H1 (cell line): ENCODE measurements at regions not wholly inside any gene's neighbourhood (a gene's known extent, or its start where the extent isn't known, plus 50 kb on each side); places are given as distances from the start of the nearest gene placed in this dataset.

Source experiments
- CTCF ChIA-PET: fragments of 300-600 bp; sonication (Branson Sonifier 250); formaldehyde crosslinking; loops from one replicate; lab custom pipeline; 2021; ENCODE audit not compliant: partially characterized antibody; lab: Charles Lee
- POLR2A ChIA-PET: fragments of 300-600 bp; sonication (Branson Sonifier 250); formaldehyde crosslinking; loops from one replicate; lab custom pipeline; 2021; ENCODE audit warnings: inconsistent platforms; ENCODE audit not compliant: partially characterized antibody; lab: Charles Lee
- DNase-seq, 2 experiments: peaks; one replicate each; pipeline versions ENCODE4 v3.0.0 to v3.0.0-alpha.2; 2010 to 2022; ENCODE audit warnings: low spot score in 2 of 2, low read depth in 1 of 2, mixed read lengths in 1 of 2
- FAIRE-seq: peaks from 2 replicates; lab custom pipeline; 2011; peaks lifted over from hg19 to GRCh38; lab: Jason Lieb, UNC
- H2AFZ ChIP-seq: 2 replicates; pipeline ENCODE4 v1.8.1; 2012; ENCODE audit warnings: low read length, inconsistent platforms
- H2AK5ac ChIP-seq: 2 replicates; pipeline ENCODE4 v1.6.1; 2013; ENCODE audit warnings: low read depth, low read length
- H2BK120ac ChIP-seq: replicated peaks from 2 replicates; pipeline ENCODE3; 2013; ENCODE audit warnings: low read depth, low read length, inconsistent platforms
- H2BK12ac ChIP-seq: 2 replicates; pipeline ENCODE4 v1.6.1; 2013; ENCODE audit warnings: low read depth, low read length
- H2BK15ac ChIP-seq: 2 replicates; pipeline ENCODE4 v1.6.1; 2013; ENCODE audit warnings: low read length
- H2BK20ac ChIP-seq: 2 replicates; pipeline ENCODE4 v1.6.1; 2013; ENCODE audit warnings: low read length
- H2BK5ac ChIP-seq: 2 replicates; pipeline ENCODE4 v1.6.1; 2013; ENCODE audit warnings: low read depth, low read length
- H3K14ac ChIP-seq: 2 replicates; pipeline ENCODE4 v1.6.1; 2013; ENCODE audit warnings: inconsistent platforms; ENCODE audit not compliant: insufficient read length
- H3K18ac ChIP-seq: 2 replicates; pipeline ENCODE4 v1.6.1; 2013; ENCODE audit warnings: low read length; ENCODE audit errors: extremely low read depth
- H3K23ac ChIP-seq: 2 replicates; pipeline ENCODE4 v1.6.1; 2013; ENCODE audit warnings: inconsistent platforms; ENCODE audit not compliant: insufficient read length
- H3K23me2 ChIP-seq: 2 replicates; pipeline ENCODE4 v1.6.1; 2013; ENCODE audit warnings: low read depth, low read length
- H3K27ac ChIP-seq: 2 replicates; pipeline ENCODE4 v1.6.1; 2011; ENCODE audit warnings: low read depth, low read length, inconsistent platforms
- H3K27me3 ChIP-seq, 4 experiments: replicated peaks in 1 of 4; 1 replicate in 1 of 4; 2 replicates in 3 of 4; pipeline versions ENCODE4 v1.6.1 to v1.8.1; 2011 to 2013; ENCODE audit warnings: low read length in 3 of 4, mild to moderate bottlenecking in 3 of 4, inconsistent platforms in 2 of 4, mixed read lengths in 2 of 4, moderate library complexity in 1 of 4; ENCODE audit not compliant: control insufficient read depth in 3 of 4, insufficient read depth in 3 of 4; ENCODE audit errors: extremely low read depth in 1 of 4
- H3K36me3 ChIP-seq, 4 experiments: 2 replicates each; pipeline versions ENCODE4 v1.6.1 to v1.8.1; 2011 to 2013; ENCODE audit warnings: mild to moderate bottlenecking in 4 of 4, low read length in 3 of 4, moderate library complexity in 2 of 4, control low read depth in 1 of 4, inconsistent platforms in 1 of 4; ENCODE audit not compliant: insufficient read depth in 4 of 4, control insufficient read depth in 2 of 4
- H3K4ac ChIP-seq: replicated peaks from 2 replicates; pipeline ENCODE3; 2013; ENCODE audit warnings: low read length, low read depth, mixed read lengths, inconsistent platforms; ENCODE audit not compliant: insufficient read length
- H3K4me1 ChIP-seq, 4 experiments: replicated peaks in 1 of 4; 1 replicate in 1 of 4; 2 replicates in 3 of 4; pipeline versions ENCODE4 v1.6.1 to v1.8.1; 2011 to 2013; ENCODE audit warnings: low read length in 3 of 4, inconsistent platforms in 2 of 4, mixed read lengths in 1 of 4; ENCODE audit not compliant: insufficient read depth in 4 of 4, control insufficient read depth in 3 of 4
- H3K4me2 ChIP-seq, 2 experiments: 2 replicates each; pipeline versions ENCODE4 v1.6.1 to v1.8.1; 2011 to 2013; ENCODE audit warnings: low read depth in 2 of 2, low read length in 2 of 2, control low read depth in 1 of 2, inconsistent platforms in 1 of 2, mild to moderate bottlenecking in 1 of 2; ENCODE audit not compliant: insufficient read depth in 1 of 2
- H3K4me3 ChIP-seq, 4 experiments: fragments of 200-600, 300-600 bp in 1 of 4; sonication (generic), shearing (Covaris generic), sonication (Bioruptor Twin) in 1 of 4; 2 replicates each; pipeline versions ENCODE4 v1.5.1 to v1.8.1; 2011 to 2016; ENCODE audit warnings: low read length in 4 of 4, low read depth in 3 of 4, control low read depth in 2 of 4, inconsistent platforms in 2 of 4, mild to moderate bottlenecking in 2 of 4, mixed read lengths in 1 of 4, moderate library complexity in 1 of 4; ENCODE audit not compliant: insufficient read depth in 2 of 4; ENCODE audit errors: extremely low read depth in 1 of 4
- H3K56ac ChIP-seq: replicated peaks from 2 replicates; pipeline ENCODE3; 2013; ENCODE audit warnings: low read depth, mild to moderate bottlenecking, mixed read lengths, low read length, inconsistent platforms; ENCODE audit not compliant: insufficient read length
- H3K79me1 ChIP-seq: 2 replicates; pipeline ENCODE4 v1.6.1; 2013; ENCODE audit warnings: low read depth, low read length, control low read depth
- H3K79me2 ChIP-seq, 2 experiments: 2 replicates each; pipeline versions ENCODE4 v1.6.1 to v1.8.1; 2012 to 2013; ENCODE audit warnings: low read length in 2 of 2, mild to moderate bottlenecking in 2 of 2, inconsistent platforms in 1 of 2; ENCODE audit not compliant: insufficient read depth in 2 of 2, control insufficient read depth in 1 of 2
- H3K9ac ChIP-seq, 4 experiments: replicated peaks in 1 of 4; 1 replicate in 1 of 4; 2 replicates in 3 of 4; pipeline versions ENCODE4 v1.6.1 to v1.8.1; 2011 to 2013; ENCODE audit warnings: low read depth in 3 of 4, low read length in 3 of 4, control low read depth in 2 of 4, mild to moderate bottlenecking in 2 of 4, moderate library complexity in 2 of 4, inconsistent platforms in 1 of 4; ENCODE audit errors: extremely low read depth in 1 of 4
- H3K9me3 ChIP-seq, 2 experiments: 2 replicates each; pipeline versions ENCODE4 v1.6.1 to v1.8.1; 2012 to 2013; ENCODE audit warnings: mild to moderate bottlenecking in 2 of 2, moderate library complexity in 2 of 2, control low read depth in 1 of 2, inconsistent platforms in 1 of 2, low read depth in 1 of 2, low read length in 1 of 2, mixed read lengths in 1 of 2; ENCODE audit not compliant: insufficient read depth in 2 of 2
- H4K20me1 ChIP-seq, 2 experiments: replicated peaks in 1 of 2; 2 replicates each; pipeline versions ENCODE3 to v1.8.1; 2011 to 2013; ENCODE audit warnings: inconsistent platforms in 2 of 2, low read length in 2 of 2, mild to moderate bottlenecking in 1 of 2; ENCODE audit not compliant: insufficient read depth in 2 of 2, control insufficient read depth in 1 of 2
- H4K5ac ChIP-seq: 2 replicates; pipeline ENCODE4 v1.6.1; 2013; ENCODE audit warnings: low read length, low read depth, mixed read lengths, inconsistent platforms; ENCODE audit not compliant: insufficient read length
- H4K8ac ChIP-seq: 2 replicates; pipeline ENCODE4 v1.8.0; 2013; ENCODE audit warnings: mild to moderate bottlenecking, moderate library complexity, low read length, inconsistent platforms; ENCODE audit not compliant: insufficient read depth; ENCODE audit errors: extremely low read depth
- H4K91ac ChIP-seq: replicated peaks from 2 replicates; pipeline ENCODE3; 2013; ENCODE audit warnings: low read length, mixed read lengths, inconsistent platforms; ENCODE audit not compliant: insufficient read length
- ATF2 ChIP-seq: IDR thresholded peaks from 2 replicates; pipeline ENCODE4 v1.6.1; 2012; ENCODE audit warnings: low read length, inconsistent platforms
- CTBP2 ChIP-seq: IDR thresholded peaks from 2 replicates; pipeline ENCODE4 v1.7.0; 2011; ENCODE audit warnings: borderline replicate concordance, mild to moderate bottlenecking, moderate library complexity, mixed read lengths, low read length; ENCODE audit not compliant: insufficient read depth, insufficient read length
- HDAC2 ChIP-seq, 2 experiments: fragments of 300-600 bp in 1 of 2; sonication (generic) in 1 of 2; IDR thresholded peaks; 2 replicates each; pipeline ENCODE4 v1.6.1; 2011 to 2012; ENCODE audit warnings: low read depth in 2 of 2, low read length in 2 of 2, mild to moderate bottlenecking in 2 of 2, moderate library complexity in 2 of 2, borderline replicate concordance in 1 of 2, inconsistent platforms in 1 of 2
- WGBS, 2 experiments: shearing (Covaris generic) in 1 of 2; methylation state at CpG; one replicate each; pipeline versions ENCODE4 v1.1.6 to v1.1.7; 2013 to 2015; ENCODE audit warnings: low lambda C conversion rate in 2 of 2, mixed read lengths in 2 of 2, inconsistent platforms in 1 of 2, low coverage in 1 of 2, missing lambda C conversion rate in 1 of 2; ENCODE audit not compliant: insufficient replicate concordance in 2 of 2, insufficient coverage in 1 of 2, insufficient read length in 1 of 2; ENCODE audit errors: extremely low coverage in 1 of 2, missing lambda C conversion rate in 1 of 2; 5-methylcytosine and 5-hydroxymethylcytosine counted together

GRCh38 chr3:162269636-162270458 is 773.2 kb downstream of the OTOL1 start:
- Histone ChIP-seq H3K4me2 (no peak overlapping the region), H2AK5ac (no peak overlapping the region), H3K27ac (no peak overlapping the region), H2BK5ac (no peak overlapping the region), H3K18ac (no peak overlapping the region), H4K91ac (no peak overlapping the region), H3K56ac (no peak overlapping the region), H3K27me3 (no peaks in the 10 kb centered on the region), H3K9ac (no peak overlapping the region), H3K79me2 (no peaks in the 10 kb centered on the region), H2BK15ac (no peak overlapping the region), H4K8ac (no peak overlapping the region), H4K20me1 (no peaks in the 10 kb centered on the region), H3K4me3 (no peak overlapping the region), H2BK120ac (no peak overlapping the region), H2BK20ac (no peak overlapping the region), H2AFZ (no peak overlapping the region), H3K23ac (no peak overlapping the region), H3K14ac (no peak overlapping the region), H2BK12ac (no peak overlapping the region), H3K79me1 (no peaks in the 10 kb centered on the region), H4K5ac (no peak overlapping the region), H3K9me3 (no peaks in the 10 kb centered on the region), H3K23me2 (no peaks in the 10 kb centered on the region), H3K4ac (no peak overlapping the region), H3K36me3 (no peaks in the 10 kb centered on the region), H3K4me1 (no peaks in the 10 kb centered on the region)
- TF ChIP-seq HDAC2 (IDR thresholded peaks at IDR 0.05; ENCODE audit: borderline replicate concordance in 1 of 2, low read depth in 2 of 2, low read length in 2 of 2) (no peak), ATF2 (no peak), CTBP2 (no peak)
- 72% methylated on average over 9 of the region's 9 CpGs; no CpG with 5 or more reads in 1 of the 2 experiments for WGBS, 2 experiments
- ChIA-PET CTCF (interaction anchor here (0.7 to 1.8 kb wide), 2 partner anchors 20 to 32 kb away, joined by 3 read pairs; no protein-coding TSS in a partner anchor), POLR2A (no interaction called here)
- FAIRE-seq (no peak), DNase-seq (no peak)
